SU-DHL-6 (cell line): ENCODE measurements at regions not wholly inside any gene's neighbourhood (a gene's known extent, or its start where the extent isn't known, plus 50 kb on each side); places are given as distances from the start of the nearest gene placed in this dataset.

ENCODE experiments used
- H2AFZ ChIP-seq: fragments of 200-600 bp; sonication (generic); 2 replicates; pipeline ENCODE4 v1.6.1; 2014; ENCODE audit warnings: low read depth, mild to moderate bottlenecking, moderate library complexity, mixed read lengths, antibody characterized with exemption, low read length; ENCODE audit not compliant: severe bottlenecking
- H3F3A ChIP-seq: fragments of 200-600 bp; shearing (Covaris generic); 2 replicates; pipeline ENCODE4 v1.6.0; 2016; ENCODE audit warnings: antibody characterized with exemption, mild to moderate bottlenecking; ENCODE audit not compliant: insufficient read depth
- H3K27ac ChIP-seq: fragments of 200-600 bp; sonication (generic); 2 replicates; pipeline ENCODE4 v1.5.1; 2016; ENCODE audit warnings: low read depth, mild to moderate bottlenecking, low read length, moderate library complexity, mixed read lengths
- H3K27me3 ChIP-seq: fragments of 200-600 bp; sonication (generic), shearing (Covaris generic); 2 replicates; pipeline ENCODE4 v1.6.0; 2014; ENCODE audit warnings: mild to moderate bottlenecking, low read length
- H3K36me3 ChIP-seq: fragments of 200-600 bp; sonication (generic); 2 replicates; pipeline ENCODE4 v1.6.1; 2014; ENCODE audit warnings: mild to moderate bottlenecking, low read length, mixed read lengths
- H3K4me2 ChIP-seq: fragments of 300-600, 200-600 bp; shearing (Covaris generic), sonication (generic); 2 replicates; pipeline ENCODE4 v1.6.0; 2014; ENCODE audit warnings: low read length, low read depth, mild to moderate bottlenecking; ENCODE audit not compliant: poor library complexity, severe bottlenecking
- H3K4me3 ChIP-seq: fragments of 200-600 bp; sonication (generic); 2 replicates; pipeline ENCODE4 v1.5.1; 2014; ENCODE audit warnings: antibody characterized with exemption, low read length, mild to moderate bottlenecking, mixed read lengths; ENCODE audit not compliant: insufficient read depth, poor library complexity, severe bottlenecking
- H3K79me2 ChIP-seq: fragments of 200-600 bp; sonication (generic); 2 replicates; pipeline ENCODE4 v1.6.1; 2014; ENCODE audit warnings: mild to moderate bottlenecking, low read length, moderate library complexity; ENCODE audit not compliant: insufficient read depth
- H3K9ac ChIP-seq: fragments of 200-600 bp; sonication (generic); 2 replicates; pipeline ENCODE4 v1.7.0; 2014; ENCODE audit warnings: mild to moderate bottlenecking, low read length
- H3K9me2 ChIP-seq: fragments of 200-600 bp; sonication (generic); replicated peaks from 2 replicates; pipeline ENCODE4 v1.6.1; 2014; ENCODE audit warnings: low read length; ENCODE audit not compliant: insufficient read depth
- H3K9me3 ChIP-seq: fragments of 200-600 bp; sonication (generic); 2 replicates; pipeline ENCODE4 v1.6.1; 2014; ENCODE audit warnings: low read length, mixed read lengths; ENCODE audit not compliant: insufficient read depth
- H4K20me1 ChIP-seq: fragments of 200-600 bp; sonication (generic); 2 replicates; pipeline ENCODE4 v1.6.1; 2014; ENCODE audit warnings: low read depth, mild to moderate bottlenecking, antibody characterized with exemption, low read length, moderate library complexity, mixed read lengths
- CTCF ChIP-seq: fragments of 200-600 bp; sonication (generic); IDR thresholded peaks from one replicate; pipeline ENCODE4 v1.5.1; 2017; ENCODE audit warnings: antibody characterized with exemption, mild to moderate bottlenecking, low read length, moderate library complexity; ENCODE audit not compliant: insufficient read depth, poor library complexity, severe bottlenecking
- EZH2phosphoT487 ChIP-seq: fragments of 200-600 bp; sonication (generic), shearing (Covaris generic); conservative IDR thresholded peaks from 2 replicates; pipeline ENCODE4 v1.6.1; 2018; ENCODE audit warnings: mild to moderate bottlenecking, antibody characterized with exemption, low read length, moderate library complexity, mixed read lengths

GRCh38 chrX:6770936-6771335 is 236.0 kb upstream of the VCX3A start:
- no peak overlapping the region for H3K27ac ChIP-seq
- H3K4me3 ChIP-seq = no peak overlapping the region
- H3F3A ChIP-seq = no peaks in the 10 kb centered on the region
- H3K9me2 ChIP-seq = no peaks in the 10 kb centered on the region
- no peaks in the 10 kb centered on the region for H3K36me3 ChIP-seq
- no peaks in the 10 kb centered on the region for H3K79me2 ChIP-seq
- H3K9ac ChIP-seq = no peak overlapping the region
- no peaks in the 10 kb centered on the region for H3K9me3 ChIP-seq
- H3K4me2 ChIP-seq = no peak overlapping the region
- H2AFZ ChIP-seq = no peak overlapping the region
- H3K27me3 ChIP-seq = no peaks in the 10 kb centered on the region
- H4K20me1 ChIP-seq = no peaks in the 10 kb centered on the region
- TF ChIP-seq EZH2phosphoT487 = no peak
- TF ChIP-seq CTCF = no peak

GRCh38 chrX:6768881-6769280 is 234.0 kb upstream of the VCX3A start:
- Histone ChIP-seq H3K4me2 (no peak overlapping the region), H3K79me2 (no peaks in the 10 kb centered on the region), H3K27ac (no peak overlapping the region), H3K27me3 (no peaks in the 10 kb centered on the region), H2AFZ (no peak overlapping the region), H3K9ac (no peak overlapping the region), H4K20me1 (no peaks in the 10 kb centered on the region), H3K9me2 (no peaks in the 10 kb centered on the region), H3K4me3 (no peak overlapping the region), H3K36me3 (no peaks in the 10 kb centered on the region), H3K9me3 (no peaks in the 10 kb centered on the region), H3F3A (no peaks in the 10 kb centered on the region)
- TF ChIP-seq CTCF (no peak), EZH2phosphoT487 (no peak)

- H3K79me2 ChIP-seq = no peaks in the 10 kb centered on the region
- H3K27me3 ChIP-seq = no peaks in the 10 kb centered on the region
- H3K27ac ChIP-seq = no peak overlapping the region
- no peaks in the 10 kb centered on the region for H3F3A ChIP-seq
- no peaks in the 10 kb centered on the region for H3K9me2 ChIP-seq
- no peaks in the 10 kb centered on the region for H3K36me3 ChIP-seq
- H3K4me2 ChIP-seq = no peak overlapping the region
- no peak overlapping the region for H2AFZ ChIP-seq
- H3K9me3 ChIP-seq = no peaks in the 10 kb centered on the region
- H3K9ac ChIP-seq = no peak overlapping the region
- H4K20me1 ChIP-seq = no peaks in the 10 kb centered on the region
- no peak overlapping the region for H3K4me3 ChIP-seq
- TF ChIP-seq CTCF = no peak
- no peak for TF ChIP-seq EZH2phosphoT487
Observed at GRCh38 chrX:6761251-6761650, 226.3 kb upstream of the VCX3A start.
